ENCODE measurements at regions not wholly inside any gene's neighbourhood (a gene's known extent, or its start where the extent isn't known, plus 50 kb on each side); places are given as distances from the start of the nearest gene placed in this dataset.

DNA sequence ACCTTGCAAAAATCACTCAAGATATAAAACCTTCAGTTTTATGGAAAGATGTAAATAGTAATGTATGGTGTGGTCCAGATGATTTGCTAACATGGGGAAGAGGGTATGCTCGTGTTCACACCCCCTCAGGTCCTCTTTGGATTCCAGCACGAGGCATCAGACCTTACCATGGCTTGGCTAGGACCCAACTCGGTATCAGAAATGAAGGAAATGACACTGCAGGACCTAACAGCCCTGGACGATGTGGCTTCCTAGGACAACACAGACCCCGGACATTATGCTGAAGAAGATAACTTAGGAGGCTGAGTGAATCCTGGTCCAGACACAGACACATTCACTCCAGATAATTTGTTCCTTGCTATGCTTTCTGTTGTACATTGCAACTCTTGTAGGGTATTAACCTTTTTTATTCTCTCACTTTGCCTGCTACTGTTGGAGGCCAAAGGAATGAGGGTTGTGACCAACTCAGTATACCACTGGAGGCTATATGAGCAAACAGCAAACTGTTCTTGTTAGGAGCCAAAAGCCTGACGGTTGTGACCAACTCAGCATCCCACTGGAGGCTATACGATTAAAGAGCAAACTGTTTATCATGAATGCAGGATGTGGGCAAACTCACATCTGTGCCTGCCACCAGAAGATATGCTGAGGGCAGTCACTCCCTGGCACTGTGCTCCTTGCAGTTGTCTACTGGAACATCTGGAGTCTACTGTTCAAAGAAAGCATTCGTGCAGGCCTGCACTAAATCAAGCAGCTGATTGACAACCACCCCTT lies 121.7 kb downstream of the ZNF429 start:
- TF ChIP-seq, protein P1, sequence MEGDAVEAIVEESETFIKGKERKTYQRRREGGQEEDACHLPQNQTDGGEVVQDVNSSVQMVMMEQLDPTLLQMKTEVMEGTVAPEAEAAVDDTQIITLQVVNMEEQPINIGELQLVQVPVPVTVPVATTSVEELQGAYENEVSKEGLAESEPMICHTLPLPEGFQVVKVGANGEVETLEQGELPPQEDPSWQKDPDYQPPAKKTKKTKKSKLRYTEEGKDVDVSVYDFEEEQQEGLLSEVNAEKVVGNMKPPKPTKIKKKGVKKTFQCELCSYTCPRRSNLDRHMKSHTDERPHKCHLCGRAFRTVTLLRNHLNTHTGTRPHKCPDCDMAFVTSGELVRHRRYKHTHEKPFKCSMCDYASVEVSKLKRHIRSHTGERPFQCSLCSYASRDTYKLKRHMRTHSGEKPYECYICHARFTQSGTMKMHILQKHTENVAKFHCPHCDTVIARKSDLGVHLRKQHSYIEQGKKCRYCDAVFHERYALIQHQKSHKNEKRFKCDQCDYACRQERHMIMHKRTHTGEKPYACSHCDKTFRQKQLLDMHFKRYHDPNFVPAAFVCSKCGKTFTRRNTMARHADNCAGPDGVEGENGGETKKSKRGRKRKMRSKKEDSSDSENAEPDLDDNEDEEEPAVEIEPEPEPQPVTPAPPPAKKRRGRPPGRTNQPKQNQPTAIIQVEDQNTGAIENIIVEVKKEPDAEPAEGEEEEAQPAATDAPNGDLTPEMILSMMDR (IDR thresholded peaks at IDR 0.05), result no peak
- TF ChIP-seq POLR2A (IDR thresholded peaks at IDR 0.05), result no peak
